ENCODE measurements at regions not wholly inside any gene's neighbourhood (a gene's known extent, or its start where the extent isn't known, plus 50 kb on each side); places are given as distances from the start of the nearest gene placed in this dataset.

- Histone ChIP-seq H3K4me1 (no peaks in the 10 kb centered on the region), H3K27me3 (no peaks in the 10 kb centered on the region), H3K4me3 (no peak overlapping the region), H3K9me3 (no peaks in the 10 kb centered on the region), H3K27ac (no peak overlapping the region), H3K36me3 (no peaks in the 10 kb centered on the region)
- intact Hi-C loops (cut with DNase I; ENCODE audit: low total_unique reads), result no loop called here
- no peak for TF ChIP-seq POLR2A (IDR thresholded peaks at IDR 0.05)
- TF ChIP-seq CTCF (IDR thresholded peaks at IDR 0.05), result no peak
- TF ChIP-seq POLR2AphosphoS5 (IDR thresholded peaks at IDR 0.05), result no peak
- DNase-seq (ENCODE audit: low spot score in 2 of 2), result no peak
Observed at GRCh38 chr13:47774671-47774994, 226.4 kb downstream of the SUCLA2 start.

GRCh38 chr13:47764817-47765216 lies 236.3 kb downstream of the SUCLA2 start:
- no peaks in the 10 kb centered on the region for H3K27me3 ChIP-seq
- H3K27ac ChIP-seq, result no peak overlapping the region
- H3K4me3 ChIP-seq, result no peak overlapping the region

GRCh38 chr13:47757466-47758080 lies 243.5 kb downstream of the SUCLA2 start:
- H3K27me3 ChIP-seq, result no peaks in the 10 kb centered on the region
- no peaks in the 10 kb centered on the region for H3K4me1 ChIP-seq
- H3K4me3 ChIP-seq, result no peak overlapping the region
- H3K27ac ChIP-seq, result no peak overlapping the region
- intact Hi-C loops (cut with DNase I; ENCODE audit: low total_unique reads), result no loop called here
- no peaks in the 10 kb centered on the region for H3K36me3 ChIP-seq
- peaks cover 0 to 4% of the 10 kb centered on the region in 2 donors for H3K9me3 ChIP-seq
- TF ChIP-seq CTCF (IDR thresholded peaks at IDR 0.05) (no peak), POLR2AphosphoS5 (IDR thresholded peaks at IDR 0.05) (no peak), POLR2A (IDR thresholded peaks at IDR 0.05) (no peak)
- no peak for DNase-seq (ENCODE audit: low spot score in 2 of 2)

More at GRCh38 chr13:47764817-47765216, 236.3 kb downstream of the SUCLA2 start:
- intact Hi-C loops (cut with DNase I; ENCODE audit: low total_unique reads), result no loop called here
- Histone ChIP-seq H3K36me3 (no peaks in the 10 kb centered on the region), H3K9me3 (no peaks in the 10 kb centered on the region), H3K4me1 (no peaks in the 10 kb centered on the region)
- TF ChIP-seq POLR2AphosphoS5 (IDR thresholded peaks at IDR 0.05) (no peak), POLR2A (IDR thresholded peaks at IDR 0.05) (no peak), CTCF (IDR thresholded peaks at IDR 0.05) (no peak)
- DNase-seq (ENCODE audit: low spot score in 2 of 2), result no peak

- Histone ChIP-seq H3K27me3 (no peaks in the 10 kb centered on the region), H3K4me1 (no peaks in the 10 kb centered on the region), H3K4me3 (no peak overlapping the region), H3K27ac (no peak overlapping the region), H3K9me3 (no peaks in the 10 kb centered on the region), H3K36me3 (no peaks in the 10 kb centered on the region)
- no peak for DNase-seq (ENCODE audit: low spot score in 2 of 2)
- intact Hi-C loops (cut with DNase I; ENCODE audit: low total_unique reads), result loop anchor here (2.0 kb wide), 1 partner anchor 49 kb away; no protein-coding TSS in a partner anchor
- TF ChIP-seq CTCF (IDR thresholded peaks at IDR 0.05) (no peak), POLR2AphosphoS5 (IDR thresholded peaks at IDR 0.05) (no peak), POLR2A (IDR thresholded peaks at IDR 0.05) (no peak)
Observed at GRCh38 chr13:47747901-47748300, 253.2 kb downstream of the SUCLA2 start.

GRCh38 chr13:47726394-47726793 lies 274.7 kb downstream of the SUCLA2 start:
- TF ChIP-seq POLR2A (IDR thresholded peaks at IDR 0.05) (no peak), POLR2AphosphoS5 (IDR thresholded peaks at IDR 0.05) (no peak), CTCF (IDR thresholded peaks at IDR 0.05) (no peak)
- no peak for DNase-seq (ENCODE audit: low spot score in 2 of 2)
- Histone ChIP-seq H3K27me3 (no peaks in the 10 kb centered on the region), H3K27ac (no peak overlapping the region), H3K36me3 (no peaks in the 10 kb centered on the region), H3K9me3 (no peaks in the 10 kb centered on the region), H3K4me1 (no peaks in the 10 kb centered on the region), H3K4me3 (no peak overlapping the region)
- intact Hi-C loops (cut with DNase I; ENCODE audit: low total_unique reads), result no loop called here
